ENCODE measurements at regions not wholly inside any gene's neighbourhood (a gene's known extent, or its start where the extent isn't known, plus 50 kb on each side); places are given as distances from the start of the nearest gene placed in this dataset.

- TF ChIP-seq CTCF (IDR thresholded peaks at IDR 0.05) (no peak), POLR2A (IDR thresholded peaks at IDR 0.05) (no peak)
Measured at GRCh38 chr6:78462728-78463127, 404.6 kb upstream of the IRAK1BP1 start.
